ENCODE measurements at regions not wholly inside any gene's neighbourhood (a gene's known extent, or its start where the extent isn't known, plus 50 kb on each side); places are given as distances from the start of the nearest gene placed in this dataset.

- TF ChIP-seq CTCF (IDR thresholded peaks at IDR 0.05; ENCODE audit: low read length), result no peak
- no peak for TF ChIP-seq EZH2 (IDR thresholded peaks at IDR 0.05; ENCODE audit: borderline replicate concordance, low read length)
Observed at GRCh38 chr2:156691014-156691413, 254.8 kb downstream of the GPD2 start.

All from OCI-LY1 (cell line).